ENCODE measurements at regions not wholly inside any gene's neighbourhood (a gene's known extent, or its start where the extent isn't known, plus 50 kb on each side); places are given as distances from the start of the nearest gene placed in this dataset.
A peak's percentile ranks its signal among the peaks of the same experiment; 100 is the strongest.
"Not testable (repeated sequence)": the region's sequence is repeated elsewhere in the genome, so short reads cannot be mapped to it uniquely, and the experiment has no call there.

DNA sequence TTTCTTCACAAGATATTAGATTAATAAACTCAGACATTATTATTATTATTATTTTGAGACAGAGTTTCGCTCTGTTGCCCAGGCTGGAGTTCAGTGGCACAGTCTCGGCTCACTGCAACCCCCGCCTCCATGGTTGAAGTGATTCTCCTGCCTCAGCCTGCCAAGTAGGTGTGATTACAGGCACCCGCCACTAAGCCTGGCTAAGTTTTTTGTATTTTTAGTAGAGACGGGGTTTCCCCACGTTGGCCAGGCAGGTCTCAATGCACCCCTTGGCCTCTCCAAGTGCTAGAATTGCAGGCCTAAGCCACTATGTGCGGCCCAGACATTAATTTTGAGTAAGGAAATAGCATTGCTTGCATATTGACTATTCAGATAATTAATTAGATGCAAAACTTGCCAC lies 554.9 kb upstream of the LRFN5 start:
- DNase-seq, result no peak

DNA sequence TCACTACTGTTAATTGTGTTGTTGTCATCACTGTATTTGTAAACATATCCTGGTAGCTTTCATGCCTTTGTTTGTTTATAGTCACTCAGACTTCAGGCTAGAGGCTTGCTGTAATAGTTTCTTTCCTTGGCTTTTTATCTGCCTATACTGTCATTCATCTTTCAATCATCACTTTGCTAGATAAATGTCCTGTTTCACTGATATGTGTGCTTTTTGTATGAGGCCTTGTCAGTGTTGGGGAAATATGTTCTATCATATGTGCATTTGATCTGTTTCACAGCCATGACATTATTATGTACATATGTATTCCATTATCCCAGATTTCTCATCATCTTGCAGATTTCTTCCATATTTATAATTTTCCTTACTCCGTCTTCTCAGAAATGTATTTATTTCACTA lies 558.9 kb upstream of the LRFN5 start:
- DNase-seq, result no peak

DNA sequence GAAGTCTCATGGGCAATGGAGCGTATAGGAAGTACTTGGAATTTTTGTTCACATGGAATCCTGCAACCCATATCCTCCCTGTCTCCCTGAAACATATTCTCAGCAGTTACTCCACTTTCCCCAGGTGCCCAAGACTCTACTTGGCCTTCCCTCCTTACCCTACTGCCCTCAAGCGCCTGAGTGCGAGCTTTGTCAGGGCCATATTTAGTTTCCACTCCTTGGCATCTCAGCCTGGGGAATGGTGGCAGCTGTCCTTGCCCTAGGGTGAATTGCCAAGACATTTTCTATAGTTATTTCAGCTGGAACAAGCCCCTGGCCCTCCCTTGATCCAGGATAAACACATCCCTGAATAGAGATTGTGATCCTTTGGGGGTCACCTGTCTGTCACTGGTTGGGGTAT lies 569.3 kb upstream of the LRFN5 start:
- DNase-seq, result no peak

DNA sequence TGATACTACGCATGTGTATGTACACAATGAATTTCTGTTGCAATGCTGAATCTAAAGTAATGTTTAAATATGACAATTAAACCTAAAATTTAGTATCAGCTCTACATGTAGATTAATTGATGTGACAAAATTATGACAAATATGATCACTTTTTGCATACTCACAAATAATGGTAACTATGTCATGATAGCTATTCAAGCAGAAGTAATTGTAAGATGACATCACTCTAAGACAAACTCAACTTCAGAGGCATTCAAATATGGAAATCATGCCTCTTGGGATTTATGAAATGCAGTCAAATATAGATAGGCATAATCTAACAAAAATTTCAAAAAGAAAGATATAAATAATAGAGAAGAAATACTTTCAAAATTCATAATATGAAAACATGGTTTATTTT lies 571.7 kb upstream of the LRFN5 start:
- no peak for DNase-seq

DNA sequence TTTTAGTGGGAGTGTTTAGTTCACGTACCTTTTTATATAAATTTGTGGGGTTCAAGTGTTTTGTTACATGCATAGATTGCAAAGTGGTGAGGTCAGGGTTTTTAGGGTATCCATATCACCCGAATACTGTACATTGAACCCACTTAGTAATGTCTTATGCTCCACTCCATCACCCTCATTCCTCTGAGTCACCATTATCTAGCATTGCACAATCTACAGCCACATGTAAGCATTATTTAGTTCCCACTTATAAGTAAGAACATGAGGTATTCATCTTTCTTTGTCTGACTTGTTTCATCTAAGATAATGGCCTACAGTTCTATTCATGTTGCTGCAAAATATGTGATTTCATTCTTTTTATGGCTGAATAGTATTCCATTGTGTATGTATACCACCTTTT lies 583.7 kb upstream of the LRFN5 start:
- no peak for DNase-seq

- no peak for DNase-seq
These were observed 590.5 kb upstream of the LRFN5 start for GRCh38 chr14:41016213-41016612.

GRCh38 chr14:41000350-41000749 lies 606.3 kb upstream of the LRFN5 start:
- no peak for DNase-seq

DNA sequence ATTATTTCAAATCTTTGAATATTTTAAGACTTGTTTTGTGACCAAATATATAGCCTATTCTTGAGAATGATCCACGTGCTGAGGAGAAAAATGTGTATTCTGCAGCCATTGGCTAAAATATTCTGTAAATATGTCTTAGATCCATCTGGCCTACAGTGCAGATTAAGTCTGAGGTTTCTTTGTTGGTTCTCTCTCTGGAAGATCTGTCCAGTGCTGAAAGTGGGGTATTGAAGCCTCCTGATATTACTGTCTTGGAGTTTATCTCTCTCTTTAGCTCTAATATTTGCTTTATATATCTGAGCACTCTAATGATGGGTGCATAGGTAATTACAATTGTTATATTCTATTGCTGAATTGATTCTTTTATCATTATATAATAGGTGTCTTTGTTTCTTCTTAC lies 617.4 kb upstream of the LRFN5 start:
- no peak for DNase-seq

DNA sequence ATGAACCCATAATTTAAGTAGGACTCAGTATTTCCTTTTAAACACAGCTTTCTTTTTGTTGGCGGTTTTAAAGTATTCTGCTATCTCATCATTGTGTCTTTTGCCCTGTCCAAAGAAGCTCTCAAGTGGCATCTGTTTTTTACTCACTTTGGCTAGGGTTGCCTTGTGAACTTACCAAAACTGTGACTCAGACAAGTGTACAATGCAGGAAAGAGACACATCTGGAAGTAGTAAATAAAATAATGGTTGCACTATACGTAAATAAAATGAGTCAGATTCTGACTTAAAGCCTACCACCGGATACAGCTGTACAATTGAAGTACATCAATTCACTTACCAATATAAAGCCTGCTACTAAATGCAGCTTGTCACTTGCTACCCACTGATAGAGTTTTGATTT lies 619.2 kb upstream of the LRFN5 start:
- DNase-seq, result no peak

GRCh38 chr14:40986655-40987054 lies 620.0 kb upstream of the LRFN5 start:
- DNase-seq, result no peak

- no peak for DNase-seq
These were observed 621.1 kb upstream of the LRFN5 start for GRCh38 chr14:40985584-40985983.

GRCh38 chr14:40983604-40984003 lies 623.1 kb upstream of the LRFN5 start:
- DNase-seq, result no peak

DNA sequence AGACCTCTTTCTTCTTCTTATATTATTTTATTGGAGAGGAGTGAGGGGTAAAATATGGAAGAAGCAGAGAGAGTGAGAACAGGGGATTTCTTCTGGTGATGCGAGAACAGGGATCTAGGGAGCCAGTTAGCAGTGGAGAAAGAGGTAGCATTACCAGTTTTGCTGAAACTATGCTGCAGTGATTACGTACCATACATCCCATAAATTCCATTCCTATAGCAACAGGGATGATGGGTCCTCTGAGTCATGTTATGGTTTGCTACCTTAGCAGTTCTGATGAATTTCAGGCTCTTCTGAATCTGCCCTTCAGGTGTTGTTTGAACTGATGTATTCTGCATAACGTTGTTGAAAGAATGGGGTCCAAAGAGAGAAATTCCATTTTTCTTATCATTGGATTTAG lies 625.4 kb upstream of the LRFN5 start:
- DNase-seq, result no peak

DNA sequence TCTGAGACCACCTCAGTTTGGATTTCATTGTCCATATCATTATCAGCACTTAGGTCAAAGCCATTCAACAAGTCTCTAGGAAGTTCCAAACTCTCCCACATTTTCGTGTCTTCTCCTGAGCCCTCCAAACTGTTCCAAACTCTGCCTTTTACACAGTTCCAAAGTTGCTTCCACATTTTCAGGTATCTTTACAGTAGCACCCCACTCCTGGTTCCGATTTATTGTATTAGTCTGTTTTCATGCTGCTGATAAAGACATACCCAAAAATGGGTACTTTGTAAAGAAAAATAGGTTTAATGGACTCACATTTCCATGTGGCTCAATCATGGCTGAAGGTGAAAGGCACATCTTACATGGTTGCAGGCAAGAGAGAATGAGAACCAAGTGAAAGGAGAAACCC lies 646.4 kb upstream of the LRFN5 start:
- not testable (repeated sequence) for DNase-seq

GRCh38 chr14:40955131-40955505 lies 651.6 kb upstream of the LRFN5 start:
- DNase-seq, result peak; percentile 8 to 13

DNA sequence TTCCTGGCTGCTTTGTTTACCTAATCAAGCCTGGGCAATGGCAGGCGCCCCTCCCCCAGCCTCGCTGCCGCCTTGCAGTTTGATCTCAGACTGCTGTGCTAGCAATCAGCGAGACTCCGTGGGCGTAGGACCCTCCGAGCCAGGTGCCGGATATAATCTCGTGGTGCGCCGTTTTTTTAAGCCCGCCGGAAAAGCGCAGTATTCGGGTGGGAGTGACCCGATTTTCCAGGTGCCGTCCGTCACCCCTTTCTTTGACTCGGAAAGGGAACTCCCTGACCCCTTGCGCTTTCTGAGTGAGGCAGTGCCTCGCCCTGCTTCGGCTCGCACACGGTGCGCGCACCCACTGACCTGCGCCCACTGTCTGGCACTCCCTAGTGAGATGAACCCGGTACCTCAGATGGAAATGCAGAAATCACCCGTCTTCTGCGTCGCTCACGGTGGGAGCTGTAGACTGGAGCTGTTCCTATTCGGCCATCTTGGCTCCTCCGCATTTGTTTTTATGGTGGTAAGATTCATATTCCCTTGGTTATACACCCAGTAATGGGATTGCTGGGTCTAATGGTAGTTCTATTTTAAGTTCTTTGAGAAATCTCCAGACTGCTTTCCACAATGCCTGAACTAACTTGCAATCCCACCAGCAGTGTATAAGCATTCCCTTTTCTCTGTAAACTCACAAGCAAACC lies 652.1 kb upstream of the LRFN5 start:
- DNase-seq, result peak in 1 of 2 experiments; percentile 10

DNA sequence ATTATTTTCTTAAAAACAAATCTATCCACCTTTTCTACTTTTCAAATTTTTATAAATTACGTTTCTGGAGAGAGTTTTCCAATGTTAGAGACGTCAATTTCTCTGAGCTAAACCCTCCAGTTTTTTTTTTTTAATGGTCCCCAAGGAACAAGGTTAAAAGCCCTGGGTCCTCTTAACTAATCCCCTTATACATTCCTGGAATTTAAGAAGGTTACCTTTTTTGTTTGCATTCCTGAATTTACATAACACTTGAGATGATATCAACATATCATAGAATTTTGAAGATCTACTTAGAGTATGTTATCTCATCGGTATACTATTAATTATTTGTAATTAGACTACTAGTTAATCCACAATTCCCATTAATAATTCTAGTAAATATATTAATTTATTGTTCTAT lies 662.2 kb upstream of the LRFN5 start:
- no peak for DNase-seq

GRCh38 chr14:40936861-40937260 lies 669.8 kb upstream of the LRFN5 start:
- no peak for DNase-seq

GRCh38 chr14:40920380-40920779 lies 686.3 kb upstream of the LRFN5 start:
- no peak for DNase-seq

GRCh38 chr14:40911141-40911540 lies 695.5 kb upstream of the LRFN5 start:
- no peak for DNase-seq

DNA sequence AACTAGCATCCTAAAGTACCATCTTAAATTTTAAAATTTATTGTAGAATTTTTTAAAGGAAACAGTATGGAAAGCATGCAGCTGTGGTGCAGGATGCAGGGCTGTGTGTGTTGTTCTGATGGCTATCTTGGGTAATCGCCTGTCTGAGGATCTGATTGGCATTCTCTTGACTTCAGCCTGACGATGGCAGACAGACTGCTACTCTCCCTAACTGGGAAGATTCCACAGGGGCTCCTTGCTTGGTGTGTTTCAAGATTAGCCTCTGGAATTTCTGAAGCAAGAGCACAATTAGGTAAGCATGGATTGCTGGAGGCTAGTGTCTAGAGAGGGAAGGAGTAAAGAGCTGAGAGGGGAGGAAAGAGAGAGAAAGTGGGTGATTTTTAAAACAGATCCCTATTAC lies 696.8 kb upstream of the LRFN5 start:
- DNase-seq, result no peak

- no peak for DNase-seq
These were observed 703.0 kb upstream of the LRFN5 start for GRCh38 chr14:40903709-40904108.

DNA sequence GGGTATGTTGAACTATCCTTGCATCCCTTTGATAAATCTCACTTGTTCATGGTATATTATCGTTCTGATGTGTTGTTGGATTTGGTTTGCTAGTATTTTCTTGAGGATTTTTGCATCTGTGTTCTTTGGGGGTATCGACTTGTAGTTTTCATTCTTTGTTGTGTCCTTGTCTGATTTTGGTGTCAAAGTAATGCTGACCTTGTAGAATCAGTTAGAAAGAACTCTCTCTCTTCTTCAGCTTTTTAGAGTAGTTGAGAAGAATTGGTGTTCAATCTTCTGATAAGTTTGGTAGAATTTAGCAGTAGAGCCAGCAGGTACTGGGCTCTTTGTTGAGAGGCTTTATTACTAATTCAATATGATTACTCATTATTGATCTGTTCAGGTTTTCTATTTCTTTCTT lies 707.2 kb upstream of the LRFN5 start:
- DNase-seq, result no peak

DNA sequence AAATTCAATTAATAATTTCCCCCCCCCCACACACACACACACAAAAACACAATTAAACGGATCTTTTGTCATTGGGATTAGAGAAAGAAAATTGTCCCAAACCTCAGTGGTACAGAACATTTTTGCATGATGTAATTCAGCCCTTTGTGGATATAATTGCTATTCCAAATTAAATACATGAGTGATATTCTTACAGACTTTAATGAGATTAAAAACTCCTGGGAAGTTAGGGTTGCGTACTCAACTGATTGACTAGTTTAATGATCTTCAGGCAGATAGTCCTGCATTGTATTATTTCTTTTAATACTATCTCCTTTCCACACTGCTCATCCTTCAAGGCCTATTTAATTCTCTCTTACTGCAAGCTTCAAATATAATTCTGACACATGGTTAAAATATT lies 711.8 kb upstream of the LRFN5 start:
- DNase-seq, result no peak

DNA sequence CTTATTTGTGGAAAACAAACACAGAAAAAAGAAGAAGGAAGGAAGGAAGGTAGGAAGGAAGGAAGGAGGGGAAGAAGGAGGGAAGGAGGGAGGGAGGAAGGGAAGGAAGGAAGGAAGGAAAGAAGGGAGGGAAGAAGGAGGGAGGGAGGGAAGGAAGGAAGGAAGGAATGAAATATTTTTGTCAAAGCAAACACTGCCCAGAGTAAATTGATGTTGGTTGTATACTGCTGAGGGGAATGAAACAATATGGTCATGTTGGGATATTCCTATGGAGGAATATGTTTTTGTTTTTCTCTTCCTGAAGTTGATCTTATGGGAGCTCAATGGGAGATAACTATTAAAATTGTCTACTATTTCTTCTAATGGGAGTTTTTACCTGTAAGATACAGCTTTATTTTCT lies 717.5 kb upstream of the LRFN5 start:
- DNase-seq, result no peak

GRCh38 chr14:40887912-40888311 lies 718.8 kb upstream of the LRFN5 start:
- DNase-seq, result no peak

Measured in SHP77 (cell line).